ENCODE measurements at regions not wholly inside any gene's neighbourhood (a gene's known extent, or its start where the extent isn't known, plus 50 kb on each side); places are given as distances from the start of the nearest gene placed in this dataset.

- no peak for DNase-seq
Measured at GRCh38 chr20:19958219-19958618, 58.9 kb upstream of the NAA20 start.

GRCh38 chr20:19958928-19959327 is 58.2 kb upstream of the NAA20 start:
- DNase-seq: no peak

- no peak for DNase-seq
Measured at GRCh38 chr20:19960745-19961144, 56.4 kb upstream of the NAA20 start.

- DNase-seq: no peak
Measured at GRCh38 chr20:19961293-19961692, 55.9 kb upstream of the NAA20 start.

GRCh38 chr20:19962958-19963357 is 54.2 kb upstream of the NAA20 start:
- no peak for DNase-seq

GRCh38 chr20:19964289-19965265 is 52.6 kb upstream of the NAA20 start:
- no peak for DNase-seq

GRCh38 chr20:19966840-19967239 is 50.3 kb upstream of the NAA20 start:
- no peak for DNase-seq

Measured in right forelimb (tissue), 1 donor.